Activated gamma-delta T cell treated with Interleukin-2 at 50 U/mL for 16 hours (primary cell): ENCODE measurements at regions not wholly inside any gene's neighbourhood (a gene's known extent, or its start where the extent isn't known, plus 50 kb on each side); places are given as distances from the start of the nearest gene placed in this dataset.
"Not testable (repeated sequence)": the region's sequence is repeated elsewhere in the genome, so short reads cannot be mapped to it uniquely, and the experiment has no call there.

Experiments used
- DNase-seq: peaks from one replicate; pipeline ENCODE4 v3.0.0-alpha.2; 2020

- DNase-seq, result no peak
These were observed 107.1 kb downstream of the OXSM start for GRCh38 chr3:25897019-25897418.

- no peak for DNase-seq
These were observed 109.6 kb downstream of the OXSM start for GRCh38 chr3:25899352-25900101.

- DNase-seq, result no peak
These were observed 110.3 kb downstream of the OXSM start for GRCh38 chr3:25900161-25900560.

- DNase-seq, result no peak
These were observed 111.9 kb downstream of the OXSM start for GRCh38 chr3:25901796-25902195.

- DNase-seq, result no peak
These were observed 112.7 kb downstream of the OXSM start for GRCh38 chr3:25902586-25902985.

- no peak for DNase-seq
These were observed 113.7 kb downstream of the OXSM start for GRCh38 chr3:25903371-25904129.

GRCh38 chr3:25904206-25904605 lies 114.3 kb downstream of the OXSM start:
- DNase-seq, result no peak

- no peak for DNase-seq
These were observed 116.4 kb downstream of the OXSM start for GRCh38 chr3:25906132-25906906.

- DNase-seq, result no peak
These were observed 117.2 kb downstream of the OXSM start for GRCh38 chr3:25907081-25907480.

GRCh38 chr3:25910105-25910504 lies 120.2 kb downstream of the OXSM start:
- DNase-seq, result no peak

- peak; percentile 41 for DNase-seq
These were observed 121.1 kb downstream of the OXSM start for GRCh38 chr3:25910997-25911396.

- no peak for DNase-seq
These were observed 121.8 kb downstream of the OXSM start for GRCh38 chr3:25911525-25912295.

- no peak for DNase-seq
These were observed 123.3 kb downstream of the OXSM start for GRCh38 chr3:25913179-25913578.

GRCh38 chr3:25915673-25916072 lies 125.8 kb downstream of the OXSM start:
- DNase-seq, result no peak

- no peak for DNase-seq
These were observed 126.4 kb downstream of the OXSM start for GRCh38 chr3:25916321-25916720.

- not testable (repeated sequence) for DNase-seq
These were observed 142.1 kb downstream of the OXSM start for GRCh38 chr3:25931967-25932366.

GRCh38 chr3:25938566-25939325 lies 148.9 kb downstream of the OXSM start:
- DNase-seq, result no peak

GRCh38 chr3:25940935-25941334 lies 151.0 kb downstream of the OXSM start:
- DNase-seq, result no peak

GRCh38 chr3:25944329-25944728 lies 154.4 kb downstream of the OXSM start:
- no peak for DNase-seq

GRCh38 chr3:25945366-25945765 lies 155.5 kb downstream of the OXSM start:
- no peak for DNase-seq

- DNase-seq, result no peak
These were observed 155.9 kb downstream of the OXSM start for GRCh38 chr3:25945836-25946235.

GRCh38 chr3:25952133-25952532 lies 162.2 kb downstream of the OXSM start:
- DNase-seq, result no peak
